NCI-H2029 treated with DMSO at 0.1 percent for 48 hours (cell line): ENCODE measurements at regions not wholly inside any gene's neighbourhood (a gene's known extent, or its start where the extent isn't known, plus 50 kb on each side); places are given as distances from the start of the nearest gene placed in this dataset.
"Not testable (repeated sequence)": the region's sequence is repeated elsewhere in the genome, so short reads cannot be mapped to it uniquely, and the experiment has no call there.

ENCODE experiments used
- DNase-seq: peaks from one replicate; lab custom pipeline; 2025; lab: John Stamatoyannopoulos, UW

DNA sequence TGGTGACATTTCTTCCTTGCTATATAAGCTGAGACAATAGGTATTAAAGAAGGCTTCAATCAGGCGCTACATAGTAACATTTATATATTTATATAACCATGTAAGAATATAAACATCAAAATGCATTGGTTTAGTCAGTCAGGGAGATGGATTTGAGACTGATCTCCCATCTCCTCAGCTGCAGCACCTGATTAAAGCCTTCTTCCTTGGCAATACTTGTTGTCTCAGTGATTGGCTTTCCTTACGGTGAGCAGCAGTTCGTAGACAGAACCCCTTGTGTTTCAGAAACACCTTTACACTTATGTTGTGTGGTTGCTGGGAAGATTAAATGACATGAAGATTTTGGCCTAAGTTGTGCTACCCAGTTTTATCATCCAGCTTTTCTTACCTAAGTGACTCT lies 323.3 kb upstream of the DUSP10 start:
- DNase-seq: no peak

DNA sequence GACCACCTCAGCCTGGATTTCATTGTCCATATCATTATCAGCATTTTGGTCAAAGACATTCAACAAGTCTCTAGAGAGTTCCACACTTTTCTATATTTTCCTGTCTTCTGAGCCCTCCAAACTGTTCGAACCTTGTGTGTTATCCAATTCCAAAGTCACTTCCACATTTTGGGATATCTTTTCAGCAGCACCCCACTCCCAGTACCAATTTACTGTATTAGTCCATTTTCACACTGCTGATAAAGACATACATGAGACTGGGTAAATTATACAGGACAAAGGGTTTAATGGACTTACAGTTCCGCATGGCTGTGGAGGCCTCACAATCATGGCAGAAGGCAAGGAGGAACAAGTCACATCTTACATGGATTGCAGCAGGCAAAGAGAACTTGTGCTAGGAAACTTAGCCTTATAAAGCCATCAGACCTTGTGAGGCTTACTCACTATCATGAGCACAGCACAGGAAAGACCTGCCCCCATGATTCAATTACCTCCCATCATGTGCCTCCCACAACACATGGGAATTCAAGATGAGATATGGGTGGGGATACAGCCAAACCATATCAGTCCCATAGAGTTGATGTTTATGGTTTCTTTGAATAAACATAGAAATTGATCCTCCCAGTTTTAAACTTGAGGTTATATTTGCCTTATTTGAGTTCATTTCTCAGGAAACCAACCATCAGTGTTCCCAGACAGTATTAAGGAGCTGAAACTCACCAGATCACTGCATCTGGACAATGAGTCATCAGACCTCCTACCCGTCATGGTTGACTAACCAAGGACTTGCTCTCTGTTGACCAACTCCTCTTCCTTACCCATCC lies 322.7 kb upstream of the DUSP10 start:
- no peak for DNase-seq

DNA sequence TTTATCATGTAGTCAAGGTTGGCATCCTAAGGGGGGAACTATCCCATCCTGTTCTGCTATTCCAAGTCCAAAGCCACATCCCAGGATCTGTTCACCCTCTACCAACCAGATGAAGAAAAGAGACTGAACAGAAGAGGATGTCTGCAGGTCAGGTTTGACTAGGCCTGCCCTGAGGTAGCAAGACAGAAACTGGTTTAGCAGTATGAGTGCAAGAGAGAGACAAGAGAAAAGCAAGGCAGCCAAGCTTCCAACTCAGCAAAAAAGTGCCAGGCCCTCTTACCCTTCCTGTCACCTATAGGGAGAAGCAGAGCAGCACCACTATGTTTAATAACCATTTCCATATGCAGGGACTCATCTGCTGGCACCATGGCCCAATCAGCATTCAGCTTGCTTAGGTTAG lies 320.8 kb upstream of the DUSP10 start:
- DNase-seq: no peak

DNA sequence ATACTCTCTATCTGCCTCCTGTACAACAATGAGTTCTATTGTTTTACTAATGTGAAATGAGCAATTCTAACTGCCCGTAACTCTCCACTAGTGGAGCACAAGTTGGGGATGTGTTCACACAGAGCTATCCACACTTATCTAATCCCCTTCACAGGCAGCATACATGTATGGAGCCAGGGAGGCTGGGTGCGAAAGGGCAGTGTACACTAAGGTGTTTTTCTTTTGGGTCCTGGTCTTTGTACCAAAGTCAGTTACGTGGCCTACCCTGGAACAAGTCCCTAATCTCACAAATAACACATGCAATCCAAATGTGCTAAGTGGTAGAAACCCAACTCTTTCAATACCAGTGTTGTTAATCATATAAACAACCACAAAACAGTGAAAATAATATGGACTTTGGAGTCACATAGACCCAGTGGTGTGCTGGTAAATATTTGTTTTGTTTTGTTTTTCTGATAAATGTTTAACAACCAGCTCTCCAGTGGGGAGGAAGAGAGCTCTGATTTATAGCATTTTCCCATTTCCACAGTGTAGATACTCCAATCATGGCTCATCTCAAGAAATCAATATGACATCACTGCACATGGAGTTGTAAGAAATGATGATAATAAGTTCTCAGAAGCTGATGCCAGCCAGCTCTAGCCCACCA lies 319.9 kb upstream of the DUSP10 start:
- DNase-seq: no peak

DNA sequence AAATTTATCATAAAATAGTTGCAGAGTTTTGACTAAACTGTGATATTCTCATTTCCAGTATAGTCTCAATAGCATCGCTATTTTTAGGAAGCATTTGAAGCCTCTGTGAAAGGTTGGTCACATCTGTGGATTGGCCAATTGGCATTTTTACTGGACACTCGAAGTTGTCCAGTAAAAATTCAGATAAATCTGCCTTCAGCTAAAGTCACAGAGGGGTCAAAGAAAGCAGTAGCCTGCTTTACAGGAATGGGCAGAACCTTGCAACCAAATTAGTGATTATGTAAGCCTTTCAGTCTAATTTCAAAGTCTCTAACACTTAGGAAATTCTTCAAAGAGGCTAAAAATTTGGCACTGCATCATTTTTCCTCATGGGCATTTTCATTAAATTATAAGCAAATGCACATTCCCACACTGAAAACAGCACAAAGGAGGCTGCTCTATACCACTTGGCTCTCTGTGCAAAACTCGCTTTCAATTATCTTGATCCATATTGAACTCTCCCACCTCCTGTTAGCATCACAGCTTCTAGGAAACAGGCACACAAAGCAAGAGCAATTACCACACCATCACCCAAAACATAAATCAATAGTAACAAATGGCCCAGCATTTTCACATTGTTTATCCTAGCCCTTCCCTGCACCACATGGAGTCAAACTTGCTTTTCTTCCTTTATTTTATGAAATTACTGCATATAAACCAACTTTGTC lies 318.5 kb upstream of the DUSP10 start:
- no peak for DNase-seq

DNA sequence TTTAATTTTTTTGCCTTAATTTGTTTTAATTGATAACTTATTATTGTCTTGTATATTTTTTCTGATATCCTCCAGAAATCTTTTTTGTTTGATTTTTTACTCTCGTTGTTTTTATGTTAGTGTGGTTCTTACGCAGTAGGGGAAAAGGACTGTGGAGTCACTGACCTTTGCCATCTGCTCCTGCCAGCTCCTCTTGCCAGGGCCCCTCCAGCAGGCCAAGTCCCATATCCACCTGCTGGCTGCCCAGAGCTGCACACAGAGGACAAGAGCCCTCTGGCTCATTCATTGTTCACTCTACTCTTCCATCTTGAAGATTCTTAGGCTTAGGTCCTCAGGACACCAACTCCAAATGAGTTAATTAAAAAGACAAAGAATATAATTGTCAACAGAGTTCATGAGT lies 316.4 kb upstream of the DUSP10 start:
- DNase-seq: no peak

DNA sequence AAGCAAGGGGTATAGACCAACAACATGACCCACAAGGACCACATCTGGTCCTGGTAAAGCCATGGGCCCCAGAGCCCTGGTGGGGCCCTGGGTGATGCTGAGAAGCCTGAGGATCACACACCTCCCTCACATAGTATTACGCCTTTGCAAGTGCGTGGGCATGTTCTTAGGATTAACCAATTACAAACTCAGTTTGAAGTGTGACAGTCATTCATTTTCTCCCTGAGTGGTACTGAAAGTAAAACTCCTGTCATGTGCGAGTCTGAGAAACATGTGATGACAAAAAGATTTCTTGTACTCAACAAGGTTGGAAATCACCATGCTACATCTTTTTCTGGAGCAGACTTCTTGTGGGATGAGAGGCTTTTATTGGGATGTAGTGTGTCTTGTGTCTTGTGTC lies 315.3 kb upstream of the DUSP10 start:
- DNase-seq: no peak

DNA sequence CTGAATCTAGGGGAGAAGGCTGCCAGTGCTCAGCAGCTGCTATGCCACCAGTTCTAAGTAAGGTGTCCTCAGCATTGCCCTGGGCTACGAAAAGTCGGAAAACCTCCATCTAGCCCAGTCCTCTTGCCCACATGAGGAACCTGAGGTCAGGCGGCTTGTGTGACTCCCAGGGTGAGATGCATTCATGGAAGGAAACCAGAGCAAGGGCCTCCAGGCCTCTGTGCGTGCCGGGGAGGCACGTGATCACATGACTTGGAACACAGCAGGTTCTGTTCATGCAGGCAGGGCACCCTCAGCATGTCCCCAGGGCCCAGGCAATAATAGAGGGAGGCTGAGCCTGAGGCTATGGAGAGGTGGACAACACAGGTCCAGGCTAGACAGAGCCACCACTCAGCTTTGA lies 312.5 kb upstream of the DUSP10 start:
- no peak for DNase-seq

DNA sequence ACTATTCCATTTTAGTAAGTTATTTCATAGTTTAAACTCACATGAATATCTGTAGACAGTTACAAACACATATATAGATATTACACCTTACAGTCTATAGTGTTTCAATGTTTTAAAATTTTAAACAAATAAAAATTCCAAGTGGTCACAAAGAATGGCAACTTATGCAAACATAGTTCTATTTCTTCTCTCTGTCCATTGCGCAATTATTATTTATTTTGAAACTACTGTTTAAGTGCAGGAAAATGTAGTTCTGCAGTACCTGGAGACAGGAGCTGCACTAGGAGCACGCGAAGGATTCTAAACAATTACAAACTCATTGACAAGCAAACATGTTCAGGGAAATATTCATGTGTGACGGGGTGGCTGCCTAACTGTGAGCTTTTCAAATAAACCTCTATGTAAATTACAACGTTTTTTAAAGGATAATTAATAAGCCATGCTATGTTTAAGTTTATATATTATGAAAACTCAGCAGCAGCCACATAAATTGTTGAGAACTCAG lies 312.0 kb upstream of the DUSP10 start:
- DNase-seq: no peak

DNA sequence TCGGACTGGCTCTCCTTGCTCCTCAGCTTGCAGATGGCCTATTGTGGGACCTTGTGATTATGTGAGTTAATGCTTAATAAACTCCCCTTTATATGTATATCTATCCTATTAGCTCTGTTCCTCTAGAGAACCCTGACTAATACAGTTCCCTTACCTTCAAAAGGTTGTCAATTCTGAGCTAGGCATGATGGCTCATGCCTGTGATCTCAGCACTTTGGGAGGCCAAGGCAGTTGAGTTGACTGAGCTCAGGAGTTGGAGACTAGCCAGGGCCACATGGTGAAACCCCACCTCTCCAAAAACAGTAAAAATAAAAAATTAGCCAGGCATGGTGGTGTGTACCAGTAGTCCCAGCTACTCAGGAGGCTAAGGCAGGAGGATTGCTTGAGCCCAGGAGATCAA lies 309.4 kb upstream of the DUSP10 start:
- not testable (repeated sequence) for DNase-seq

DNA sequence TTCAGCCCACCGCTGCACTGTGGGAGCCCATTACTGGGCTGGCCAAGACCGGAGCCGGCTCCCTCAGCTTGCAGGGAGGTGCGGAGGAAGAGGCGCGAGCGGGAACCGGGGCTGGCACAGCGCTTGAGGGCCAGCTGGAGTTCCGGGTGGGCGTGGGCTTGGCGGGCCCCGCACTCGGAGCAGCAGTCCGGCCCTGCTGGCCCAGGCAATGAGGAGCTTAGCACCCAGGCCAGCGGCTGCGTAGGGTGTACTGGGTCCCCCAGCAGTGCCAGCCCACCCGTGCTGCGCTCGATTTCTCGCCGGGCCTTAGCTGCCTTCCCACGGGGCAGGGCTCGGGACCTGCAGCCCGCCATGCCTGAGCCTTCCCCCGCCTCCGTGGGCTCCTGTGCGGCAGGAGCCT lies 307.8 kb upstream of the DUSP10 start:
- DNase-seq: not testable (repeated sequence)

DNA sequence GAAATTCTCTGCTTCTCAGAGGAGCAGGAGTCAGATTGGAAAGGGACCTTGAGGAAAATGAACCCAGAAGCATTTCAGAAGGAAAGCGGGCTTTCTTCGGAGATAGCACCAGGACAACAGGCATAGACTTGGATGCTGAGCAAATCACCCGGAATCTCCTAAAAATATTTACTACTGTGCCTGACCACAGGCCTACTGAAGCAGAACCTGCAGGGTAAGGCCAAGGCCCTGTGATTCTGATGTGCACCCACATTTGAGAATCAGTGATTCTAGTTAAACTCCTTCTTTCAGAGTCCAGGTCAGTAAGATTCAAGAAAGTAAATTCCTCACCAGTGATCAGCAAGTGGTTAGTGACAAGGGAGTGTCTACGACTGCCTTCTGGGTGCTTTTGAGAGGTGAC lies 307.3 kb upstream of the DUSP10 start:
- DNase-seq: no peak

DNA sequence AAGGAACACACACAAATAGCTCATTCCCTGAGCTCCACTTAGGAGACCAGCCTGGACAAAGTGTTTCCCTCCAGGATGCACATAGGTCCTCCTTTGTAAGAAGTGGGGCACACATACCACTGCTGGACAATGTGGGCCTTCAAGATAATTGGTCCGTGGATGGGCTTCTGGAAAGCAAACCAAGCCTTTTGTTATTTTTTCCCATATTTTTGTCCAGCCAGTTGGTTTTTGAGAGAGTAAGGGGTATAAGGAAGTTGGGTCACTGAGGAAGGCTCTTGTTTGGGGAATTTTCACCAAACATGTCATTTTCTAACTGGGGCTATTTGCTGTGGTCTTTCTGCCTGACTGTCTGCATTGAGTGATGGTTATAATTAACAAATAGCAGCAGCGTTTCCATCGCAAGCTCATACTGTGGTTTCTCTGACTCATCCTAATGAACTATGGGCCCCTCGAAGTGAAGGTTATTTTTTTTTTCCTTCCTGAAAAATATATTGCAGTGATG lies 306.3 kb upstream of the DUSP10 start:
- no peak for DNase-seq

DNA sequence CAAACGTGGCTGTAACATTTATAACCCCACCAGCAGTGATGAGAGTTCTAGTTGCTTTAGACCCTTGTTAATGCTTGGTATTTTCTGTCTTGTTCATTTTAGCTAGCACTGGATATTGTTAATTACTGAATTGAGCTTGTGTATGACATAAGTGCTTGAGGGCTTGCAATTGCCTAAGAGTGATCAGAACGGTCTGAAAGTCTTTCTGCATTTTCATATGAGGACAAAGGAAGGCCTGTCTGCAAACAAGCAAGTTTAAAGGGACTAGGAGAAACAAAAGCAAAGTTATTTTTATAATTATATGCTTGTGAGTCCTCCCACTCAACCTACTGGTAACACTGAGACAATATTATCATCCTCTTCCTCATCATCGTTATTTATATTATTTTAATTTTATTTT lies 305.5 kb upstream of the DUSP10 start:
- no peak for DNase-seq

DNA sequence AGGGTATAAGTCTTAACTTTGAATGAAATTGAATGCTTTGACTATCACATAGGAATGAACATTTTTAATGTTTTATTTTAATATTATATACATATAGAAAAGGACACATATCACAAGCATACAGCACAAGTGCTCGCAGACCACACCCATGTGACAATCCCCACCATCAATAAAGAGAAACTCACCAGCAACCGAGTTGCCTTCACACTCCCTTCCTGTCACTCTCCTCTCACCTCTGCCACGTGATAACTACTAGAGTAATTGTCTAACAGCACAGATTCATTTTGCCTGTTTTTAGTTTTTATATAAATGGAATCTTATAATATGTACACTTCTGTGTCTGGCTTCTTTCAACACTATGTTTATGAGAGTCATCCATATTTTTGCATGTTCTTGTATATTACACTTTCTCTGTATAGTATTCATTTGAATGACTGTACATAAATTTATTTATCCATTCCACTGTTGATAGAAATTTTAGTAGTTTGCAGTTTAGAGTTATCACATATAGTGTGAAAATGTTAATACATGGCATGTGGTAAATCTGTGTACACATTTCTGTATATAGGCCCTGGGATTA lies 304.9 kb upstream of the DUSP10 start:
- no peak for DNase-seq

DNA sequence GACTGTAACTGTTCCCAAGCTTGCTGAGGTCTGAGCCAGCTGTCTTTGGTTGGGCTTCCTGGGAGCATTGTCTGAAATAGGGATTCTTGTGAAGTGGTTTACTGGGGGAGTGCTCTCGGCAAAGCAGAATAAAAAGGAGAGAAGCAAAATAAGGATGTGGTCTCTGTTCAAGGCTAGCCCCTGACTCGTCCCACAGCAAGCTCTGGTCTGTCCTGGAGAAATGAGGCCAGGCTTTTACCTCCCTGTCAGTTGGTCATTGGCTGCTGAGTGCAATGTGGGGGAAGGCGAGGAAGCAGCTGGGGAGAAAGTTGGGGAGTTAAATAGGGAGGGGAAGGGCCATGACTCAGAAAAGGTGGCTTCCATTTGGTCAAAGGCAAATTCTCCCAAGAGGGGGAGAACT lies 303.9 kb upstream of the DUSP10 start:
- DNase-seq: no peak

DNA sequence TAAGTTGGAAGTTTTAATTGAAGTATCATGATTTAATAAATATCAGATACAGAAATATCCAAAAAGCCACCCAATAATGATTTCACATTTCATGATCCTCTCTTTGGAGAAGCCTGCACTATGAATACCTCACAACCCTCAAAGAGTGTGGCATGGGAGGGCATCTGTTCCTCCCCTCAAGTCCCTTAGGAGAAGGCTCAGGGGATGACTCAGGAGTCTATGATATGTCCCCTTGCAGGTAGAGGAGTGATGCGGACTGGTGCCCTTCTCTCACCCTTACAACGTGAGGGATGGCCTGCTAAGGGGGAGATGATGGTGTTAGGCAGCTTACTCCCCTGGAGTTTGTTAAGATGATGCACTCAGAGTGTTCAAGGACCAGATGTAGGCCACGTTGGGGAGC lies 303.3 kb upstream of the DUSP10 start:
- no peak for DNase-seq

DNA sequence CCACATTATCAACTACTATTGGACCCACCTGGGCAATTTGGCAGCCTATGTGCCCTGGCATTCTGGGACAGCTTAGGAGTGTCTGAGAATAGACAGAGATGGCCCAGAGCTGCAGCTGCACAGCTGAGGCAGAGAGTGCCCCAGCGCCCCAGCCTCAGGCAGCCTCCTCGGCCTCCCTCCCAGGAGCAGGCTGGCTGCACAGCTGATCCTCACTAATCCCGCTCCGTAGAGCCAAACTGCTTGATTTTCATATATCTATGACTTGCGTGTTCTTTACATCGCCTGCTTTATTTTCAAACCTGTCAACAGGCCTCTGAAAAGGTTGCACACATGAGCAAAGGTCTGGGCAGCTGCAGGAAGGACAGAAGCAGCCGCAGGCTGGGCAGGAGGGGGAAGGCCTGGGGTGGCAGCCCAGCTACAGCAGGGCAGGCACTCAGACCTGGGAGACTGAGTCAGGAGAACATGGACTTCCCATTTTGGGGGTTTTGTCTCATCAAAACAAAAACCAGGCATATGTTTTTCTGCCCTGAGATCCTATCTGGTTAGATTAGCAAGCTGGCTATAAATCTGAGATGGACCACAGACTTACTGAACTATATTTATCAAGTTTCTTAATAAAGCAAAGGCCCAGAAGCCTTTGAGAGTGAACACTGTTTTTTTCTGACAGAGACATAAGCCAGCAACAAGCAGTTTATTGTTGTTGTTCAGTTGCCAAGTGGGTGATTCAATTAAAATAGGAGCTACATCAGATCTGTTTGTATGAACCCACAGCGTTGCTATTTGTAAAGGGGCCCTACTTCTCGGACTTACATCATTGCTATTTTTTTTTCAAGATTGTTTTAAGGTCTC lies 301.8 kb upstream of the DUSP10 start:
- no peak for DNase-seq

DNA sequence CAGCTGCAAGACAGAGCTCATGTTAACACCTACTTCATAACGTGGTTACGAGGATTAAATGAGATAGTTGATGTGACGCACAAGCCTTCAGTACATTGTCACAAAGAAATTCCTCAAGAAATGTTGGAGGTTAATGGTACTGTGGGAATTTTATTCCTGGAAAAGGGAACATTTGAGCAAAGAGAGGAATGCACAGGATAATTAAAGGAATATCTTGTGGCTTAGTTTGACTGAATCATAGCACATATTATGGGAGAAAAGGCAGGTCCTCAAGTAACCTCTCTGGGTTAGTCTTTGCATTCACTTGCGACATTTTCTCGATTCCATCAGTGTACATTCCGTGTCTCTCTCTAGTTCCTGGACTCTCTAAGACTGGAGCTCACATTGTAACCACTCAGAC lies 300.2 kb upstream of the DUSP10 start:
- DNase-seq: no peak

DNA sequence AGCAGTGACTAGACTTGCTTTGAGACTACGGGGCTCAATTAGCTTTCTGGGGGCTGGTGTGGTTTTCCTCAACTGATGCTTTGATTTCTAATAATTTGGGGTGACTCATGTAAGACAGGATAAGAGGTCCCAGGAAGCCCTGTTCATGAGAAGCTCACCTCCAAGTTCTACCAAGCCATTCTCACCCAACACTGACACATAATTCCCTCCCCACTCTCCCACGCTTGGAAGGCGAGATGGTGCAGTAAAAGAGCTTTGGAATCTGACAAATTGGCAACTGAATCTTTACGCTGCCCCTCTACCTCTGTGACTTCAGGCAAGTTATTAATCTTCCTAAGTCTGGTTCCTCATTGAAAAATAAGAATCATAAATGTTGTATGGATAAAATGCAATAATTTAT lies 299.1 kb upstream of the DUSP10 start:
- no peak for DNase-seq

DNA sequence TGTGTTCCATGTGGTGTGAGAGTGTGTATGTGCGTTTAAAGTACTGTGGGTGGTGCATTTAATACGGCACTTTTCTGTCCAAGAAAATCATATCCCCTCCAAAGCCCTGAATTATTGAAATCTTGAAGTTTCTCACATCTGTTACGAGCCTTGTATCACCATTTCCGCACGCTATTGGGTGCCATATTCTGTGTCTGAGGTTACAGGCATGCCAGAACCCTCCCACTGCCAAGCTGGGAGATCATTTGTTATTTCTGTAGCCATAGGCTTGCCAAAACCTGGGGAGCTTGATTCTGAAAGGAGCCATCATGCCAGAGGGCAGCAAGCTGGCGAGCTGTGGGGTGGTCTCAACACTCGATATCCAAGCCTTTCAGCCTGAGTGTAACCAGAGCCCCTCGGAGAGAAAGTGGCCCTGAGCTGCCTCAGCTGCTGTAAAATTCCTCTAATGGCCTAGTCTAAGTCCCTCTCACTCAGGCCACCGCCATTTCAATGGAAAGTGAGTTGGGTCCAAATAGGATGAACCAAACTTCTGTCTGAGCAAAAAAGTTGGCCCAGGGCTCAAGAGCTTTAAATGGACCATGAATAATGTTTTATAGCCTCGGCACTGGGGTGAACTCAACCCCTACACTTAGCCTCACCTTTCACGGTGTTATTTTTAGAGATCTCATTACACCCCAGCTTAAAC lies 298.4 kb upstream of the DUSP10 start:
- no peak for DNase-seq
